HUES6 (cell line): ENCODE measurements at regions not wholly inside any gene's neighbourhood (a gene's known extent, or its start where the extent isn't known, plus 50 kb on each side); places are given as distances from the start of the nearest gene placed in this dataset.

Source experiments
- H3K27ac ChIP-seq: 2 replicates; pipeline ENCODE4 v1.7.0; 2013; ENCODE audit warnings: low read depth, mild to moderate bottlenecking, low read length, inconsistent platforms
- H3K27me3 ChIP-seq: 2 replicates; pipeline ENCODE4 v1.6.1; 2013; ENCODE audit warnings: low read length; ENCODE audit not compliant: control insufficient read depth, insufficient read depth
- H3K36me3 ChIP-seq: 2 replicates; pipeline ENCODE4 v1.6.1; 2013; ENCODE audit warnings: low read length; ENCODE audit not compliant: control insufficient read depth, insufficient read depth
- H3K4me1 ChIP-seq: 2 replicates; pipeline ENCODE4 v1.6.1; 2013; ENCODE audit warnings: low read length; ENCODE audit not compliant: control insufficient read depth, insufficient read depth
- H3K4me3 ChIP-seq: 2 replicates; pipeline ENCODE4 v1.5.1; 2013; ENCODE audit warnings: low read depth, low read length
- H3K9ac ChIP-seq: one replicate; pipeline ENCODE4 v1.6.1; 2013; ENCODE audit warnings: mild to moderate bottlenecking, low read length
- H3K9me3 ChIP-seq: 2 replicates; pipeline ENCODE4 v1.6.1; 2013; ENCODE audit warnings: low read depth, low read length; ENCODE audit not compliant: control insufficient read depth, insufficient read depth

DNA sequence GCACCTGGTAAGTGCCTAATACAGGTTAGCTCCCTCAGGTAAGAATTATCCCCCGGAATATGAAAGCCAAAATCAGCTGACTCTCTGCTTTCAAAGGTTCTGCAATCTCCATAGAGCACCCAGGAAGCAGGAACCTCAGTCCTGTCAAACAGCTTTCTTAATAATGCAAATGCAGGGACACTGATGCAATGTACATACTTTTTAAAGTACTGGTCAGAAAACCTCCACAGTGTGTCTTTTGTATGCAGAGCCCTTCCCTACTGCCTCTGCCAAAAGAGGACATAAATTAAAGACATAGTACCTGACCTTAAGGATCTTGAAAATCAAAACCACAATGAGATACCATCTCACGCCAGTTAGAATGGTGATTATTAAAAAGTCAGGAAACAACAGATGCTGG is 365.0 kb upstream of the KAZN start:
- Histone ChIP-seq H3K36me3 (no peaks in the 10 kb centered on the region), H3K9ac (no peak overlapping the region), H3K4me3 (no peak overlapping the region), H3K4me1 (no peaks in the 10 kb centered on the region), H3K27me3 (peaks cover 6% of the 10 kb centered on the region; the same call in 1 of the 2 replicates), H3K27ac (no peak overlapping the region), H3K9me3 (0 out of 2 replicates have a peak, but pooled peaks cover 4% of the 10 kb centered on the region)

DNA sequence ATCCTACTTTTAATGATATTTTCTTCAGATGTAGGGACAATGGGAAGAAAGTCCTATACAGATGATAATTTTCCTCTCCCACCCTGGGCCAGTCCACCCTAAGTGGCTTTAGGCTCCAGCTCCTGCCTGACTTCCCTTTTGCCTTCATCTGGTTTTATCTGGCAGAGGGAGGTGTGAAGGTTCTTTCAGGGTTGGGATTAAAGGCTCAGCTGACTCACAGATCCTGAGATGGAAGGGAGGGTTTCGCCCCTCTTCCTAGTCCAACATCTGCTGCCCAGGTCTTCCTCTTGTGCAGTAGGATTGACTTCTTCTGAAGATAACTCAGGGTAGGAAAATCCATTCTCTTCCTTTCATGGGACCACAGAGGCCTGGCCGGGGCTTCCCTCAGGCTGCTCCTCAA is 362.4 kb upstream of the KAZN start:
- H3K27ac ChIP-seq = no peak overlapping the region
- H3K4me3 ChIP-seq = no peak overlapping the region
- no peak overlapping the region for H3K9ac ChIP-seq
- 0 out of 2 replicates have a peak, but pooled peaks cover 4% of the 10 kb centered on the region for H3K9me3 ChIP-seq
- no peaks in the 10 kb centered on the region for H3K36me3 ChIP-seq
- peaks cover 7% of the 10 kb centered on the region; the same call in 1 of the 2 replicates for H3K27me3 ChIP-seq
- H3K4me1 ChIP-seq = no peaks in the 10 kb centered on the region

DNA sequence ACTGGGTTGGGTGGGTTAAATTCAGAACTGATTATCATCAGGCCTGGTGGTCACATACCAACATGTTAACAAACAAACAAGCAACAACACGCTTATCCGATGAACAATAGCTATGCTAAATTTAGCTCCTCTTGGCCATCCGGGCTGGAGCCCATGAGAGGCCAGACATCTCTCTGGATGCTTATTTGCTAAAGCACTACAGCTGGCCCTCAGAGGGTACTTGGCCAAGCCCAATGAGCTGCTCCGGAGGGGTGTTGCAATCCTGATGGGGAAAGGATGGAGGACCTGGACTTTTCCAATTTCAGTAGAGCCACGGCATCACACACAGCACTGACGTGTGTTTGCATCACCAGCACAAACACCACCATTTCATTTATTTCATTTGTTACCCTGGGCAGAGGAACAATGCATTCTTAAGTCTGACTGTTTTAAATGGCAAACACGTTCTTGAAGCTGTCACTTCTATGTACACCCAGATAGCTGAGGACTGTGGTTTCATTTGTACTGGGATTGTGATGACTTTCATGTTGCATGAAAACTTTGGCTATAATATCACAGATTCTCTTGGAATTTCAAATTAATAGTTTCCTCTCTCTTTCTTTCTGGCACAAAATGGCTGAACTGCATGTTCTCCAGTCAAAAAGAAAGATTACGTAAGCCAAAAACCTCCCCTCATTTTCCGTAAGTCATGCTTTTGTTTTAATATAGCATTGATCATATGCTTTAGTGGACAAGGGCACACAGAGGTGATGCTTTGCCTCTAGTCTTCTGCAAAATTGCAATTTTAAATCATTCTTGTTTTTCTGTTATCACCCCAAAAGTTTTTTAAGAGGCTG is 359.8 kb upstream of the KAZN start:
- H3K27ac ChIP-seq = no peak overlapping the region
- H3K27me3 ChIP-seq = peaks cover 8% of the 10 kb centered on the region; the same call in 1 of the 2 replicates
- no peaks in the 10 kb centered on the region for H3K36me3 ChIP-seq
- no peaks in the 10 kb centered on the region for H3K9me3 ChIP-seq
- H3K4me1 ChIP-seq = no peaks in the 10 kb centered on the region
- H3K4me3 ChIP-seq = no peak overlapping the region
- no peak overlapping the region for H3K9ac ChIP-seq

DNA sequence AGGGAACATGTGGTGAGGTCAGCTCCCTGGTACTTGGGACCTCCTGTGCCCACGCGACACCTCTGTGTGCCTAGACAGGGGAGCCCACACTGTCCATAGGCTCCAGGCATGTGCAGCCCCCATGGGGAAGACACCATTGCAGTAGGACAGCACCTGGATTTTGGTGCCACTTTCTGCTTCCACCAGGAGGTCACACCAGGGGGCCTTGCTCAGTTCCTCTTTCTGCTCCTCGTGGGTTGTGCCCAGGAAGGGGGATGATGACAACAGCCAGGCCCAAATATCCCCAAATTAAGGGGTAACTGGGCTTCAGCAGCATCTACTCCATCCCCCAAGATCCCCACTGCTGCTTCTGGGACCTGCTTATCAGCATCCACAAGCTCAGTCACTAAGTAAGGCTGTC is 358.2 kb upstream of the KAZN start:
- Histone ChIP-seq H3K27me3 (peaks cover 13% of the 10 kb centered on the region; the same call in 1 of the 2 replicates), H3K36me3 (no peaks in the 10 kb centered on the region), H3K9ac (no peak overlapping the region), H3K27ac (no peak overlapping the region), H3K4me3 (no peak overlapping the region), H3K9me3 (no peaks in the 10 kb centered on the region), H3K4me1 (no peaks in the 10 kb centered on the region)

DNA sequence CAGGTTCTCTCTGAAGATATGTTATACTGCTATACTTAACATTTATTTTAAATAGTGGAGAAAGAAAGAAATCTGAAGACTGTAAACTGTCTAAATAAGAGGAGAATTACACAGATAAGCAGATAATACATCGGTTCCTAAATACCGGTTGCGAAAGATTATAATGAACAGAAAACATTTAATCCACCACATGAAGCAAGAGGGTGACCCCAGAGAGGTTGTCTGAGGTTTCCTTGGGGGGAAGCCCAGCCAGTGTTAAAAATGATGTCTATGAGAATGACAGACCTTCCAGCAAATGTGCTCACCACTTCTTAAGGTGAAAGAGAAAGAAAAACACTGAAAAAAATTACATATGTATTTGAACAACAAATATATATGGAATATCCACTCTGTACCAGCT is 356.4 kb upstream of the KAZN start:
- Histone ChIP-seq H3K9ac (no peak overlapping the region), H3K4me1 (no peaks in the 10 kb centered on the region), H3K9me3 (no peaks in the 10 kb centered on the region), H3K4me3 (no peak overlapping the region), H3K36me3 (no peaks in the 10 kb centered on the region), H3K27ac (no peak overlapping the region), H3K27me3 (peaks cover 13% of the 10 kb centered on the region; the same call in 1 of the 2 replicates)

DNA sequence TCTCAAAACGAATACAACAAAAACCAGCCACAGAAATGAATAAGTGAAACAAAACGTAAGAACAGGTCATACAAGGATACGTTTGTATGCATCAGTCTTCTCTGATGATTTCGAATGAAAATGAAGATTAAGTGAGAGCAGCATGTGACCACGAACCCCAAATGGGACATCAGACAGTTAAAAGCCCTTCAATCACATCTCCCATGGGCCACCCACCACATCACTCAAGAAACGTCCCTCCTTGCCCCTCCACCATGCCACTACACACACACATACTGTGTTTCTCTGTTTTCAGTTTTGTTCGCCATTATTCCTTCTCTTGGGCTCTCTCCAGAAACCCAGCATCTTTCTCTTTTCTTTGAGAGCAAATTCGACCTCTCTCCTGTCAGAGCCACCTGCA is 355.6 kb upstream of the KAZN start:
- Histone ChIP-seq H3K36me3 (no peaks in the 10 kb centered on the region), H3K27me3 (peaks cover 18% of the 10 kb centered on the region), H3K27ac (no peak overlapping the region), H3K4me3 (no peak overlapping the region), H3K9me3 (no peaks in the 10 kb centered on the region), H3K9ac (no peak overlapping the region), H3K4me1 (no peaks in the 10 kb centered on the region)

- no peaks in the 10 kb centered on the region for H3K36me3 ChIP-seq
- no peak overlapping the region for H3K9ac ChIP-seq
- H3K9me3 ChIP-seq = no peaks in the 10 kb centered on the region
- no peak overlapping the region for H3K4me3 ChIP-seq
- peaks cover 24% of the 10 kb centered on the region for H3K27me3 ChIP-seq
- no peak overlapping the region for H3K27ac ChIP-seq
- no peaks in the 10 kb centered on the region for H3K4me1 ChIP-seq
Observed at GRCh38 chr1:14245954-14246353, 352.5 kb upstream of the KAZN start.

GRCh38 chr1:14246471-14246870 is 352.0 kb upstream of the KAZN start:
- Histone ChIP-seq H3K9me3 (no peaks in the 10 kb centered on the region), H3K27me3 (peaks cover 24% of the 10 kb centered on the region), H3K4me3 (no peak overlapping the region), H3K27ac (no peak overlapping the region), H3K4me1 (no peaks in the 10 kb centered on the region), H3K9ac (no peak overlapping the region), H3K36me3 (no peaks in the 10 kb centered on the region)

DNA sequence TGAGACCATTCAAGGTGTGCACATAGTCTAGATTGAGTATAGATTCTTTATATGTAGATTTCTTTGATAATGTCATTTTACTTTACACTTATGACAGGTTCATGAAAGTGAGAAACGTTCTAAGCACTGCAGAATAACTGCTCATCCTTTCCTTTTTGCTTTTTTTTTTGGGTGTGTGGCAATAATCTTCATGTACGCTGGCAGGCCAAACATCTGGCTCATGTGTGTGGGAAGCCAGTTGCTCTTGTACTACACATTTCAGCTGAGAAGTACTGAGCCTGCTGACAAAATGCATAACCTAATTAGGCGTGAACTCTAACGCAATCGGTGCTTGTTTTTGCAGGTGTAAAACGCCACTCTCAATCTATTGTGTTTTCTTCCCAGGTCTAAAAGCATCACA is 350.8 kb upstream of the KAZN start:
- Histone ChIP-seq H3K4me1 (no peaks in the 10 kb centered on the region), H3K9ac (no peak overlapping the region)

DNA sequence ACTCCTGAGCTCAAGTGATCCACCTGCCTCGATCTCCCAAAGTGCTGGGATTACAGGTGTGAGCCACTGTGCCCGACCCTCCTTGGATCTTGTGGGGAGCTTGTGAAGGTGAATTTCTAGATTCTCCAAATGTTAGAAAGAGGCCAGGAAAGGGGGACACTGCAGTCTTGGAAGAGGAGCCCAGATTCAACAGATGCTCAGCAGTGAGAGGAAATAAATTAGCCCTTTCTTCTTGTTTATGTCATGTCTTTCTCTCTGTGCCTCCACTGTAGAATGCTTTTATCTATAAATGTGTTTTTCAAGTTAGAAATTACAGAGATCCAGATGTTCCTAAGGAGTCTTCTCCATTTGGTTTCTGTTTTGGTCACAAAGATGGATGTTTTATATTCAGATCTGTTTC is 346.6 kb upstream of the KAZN start:
- Histone ChIP-seq H3K27ac (no peak overlapping the region), H3K27me3 (peaks cover 17% of the 10 kb centered on the region), H3K9me3 (no peaks in the 10 kb centered on the region), H3K4me1 (no peaks in the 10 kb centered on the region; the same call in 1 of the 2 replicates), H3K36me3 (no peaks in the 10 kb centered on the region), H3K4me3 (no peak overlapping the region), H3K9ac (no peak overlapping the region)

More for the DNA sequence above, 350.8 kb upstream of the KAZN start:
- Histone ChIP-seq H3K9me3 (no peaks in the 10 kb centered on the region), H3K4me3 (no peak overlapping the region), H3K27ac (no peak overlapping the region), H3K27me3 (peaks cover 22% of the 10 kb centered on the region), H3K36me3 (no peaks in the 10 kb centered on the region)

DNA sequence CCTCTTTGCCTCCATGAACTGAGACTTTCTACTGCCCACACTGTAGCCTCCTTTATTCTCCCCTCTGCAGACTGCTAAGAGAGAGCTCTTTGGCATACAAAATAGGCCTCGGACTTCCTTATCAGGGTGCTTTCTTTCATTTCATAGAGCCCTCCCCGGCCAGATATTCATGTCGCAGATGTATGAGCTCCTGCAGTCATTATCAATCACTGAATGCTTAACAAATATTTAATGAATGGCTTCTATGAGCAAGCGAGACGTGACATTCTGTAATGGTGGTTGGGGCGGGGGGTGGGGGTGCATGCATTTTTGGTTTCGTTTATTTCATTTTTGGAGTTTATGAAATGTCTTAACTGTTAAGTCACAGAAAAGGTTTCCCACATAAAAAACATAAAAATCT is 344.8 kb upstream of the KAZN start:
- H3K9ac ChIP-seq = no peak overlapping the region
- H3K9me3 ChIP-seq = no peaks in the 10 kb centered on the region
- H3K36me3 ChIP-seq = no peaks in the 10 kb centered on the region
- H3K4me1 ChIP-seq = no peaks in the 10 kb centered on the region; the same call in 1 of the 2 replicates
- no peak overlapping the region for H3K4me3 ChIP-seq
- no peak overlapping the region for H3K27ac ChIP-seq
- peaks cover 5% of the 10 kb centered on the region; the same call in 1 of the 2 replicates for H3K27me3 ChIP-seq
